GM23338 (cell line): ENCODE measurements at regions not wholly inside any gene's neighbourhood (a gene's known extent, or its start where the extent isn't known, plus 50 kb on each side); places are given as distances from the start of the nearest gene placed in this dataset.

ENCODE experiments used
- ATAC-seq: fragments of 200-7000 bp; cut with Tn5 transposase; 3 replicates; pipeline ENCODE4 v1.9.1; 2020
- DNase-seq: peaks from one replicate; pipeline ENCODE4 v3.0.0-alpha.2; 2015; ENCODE audit warnings: low spot score
- H2AFZ ChIP-seq: fragments of 200-600 bp; sonication (generic); 2 replicates; pipeline ENCODE4 v1.8.0; 2016; ENCODE audit warnings: antibody characterized with exemption, mild to moderate bottlenecking, moderate library complexity
- H3F3A ChIP-seq: fragments of 200-600 bp; sonication (generic); replicated peaks from 2 replicates; pipeline ENCODE4 v1.8.0; 2017; ENCODE audit warnings: antibody characterized with exemption, mixed run types, low read depth
- H3K27ac ChIP-seq: fragments of 200-600 bp; sonication (generic); 2 replicates; pipeline ENCODE4 v1.6.1; 2016; ENCODE audit warnings: low read depth
- H3K27me3 ChIP-seq: fragments of 200-600 bp; sonication (generic); 2 replicates; pipeline ENCODE4 v1.8.0; 2016; ENCODE audit warnings: mild to moderate bottlenecking, mixed run types, moderate library complexity; ENCODE audit not compliant: insufficient read depth
- H3K36me3 ChIP-seq: fragments of 200-600 bp; sonication (generic); 2 replicates; pipeline ENCODE4 v1.8.0; 2016; ENCODE audit warnings: mild to moderate bottlenecking; ENCODE audit not compliant: insufficient read depth
- H3K4me1 ChIP-seq: fragments of 200-600 bp; sonication (generic); 2 replicates; pipeline ENCODE4 v1.8.0; 2016; ENCODE audit warnings: mild to moderate bottlenecking, moderate library complexity; ENCODE audit not compliant: insufficient read depth
- H3K4me2 ChIP-seq: fragments of 200-600 bp; sonication (generic); 2 replicates; pipeline ENCODE4 v1.7.1; 2017; ENCODE audit warnings: mixed run types
- H3K4me3 ChIP-seq: fragments of 200-600 bp; sonication (generic); 2 replicates; pipeline ENCODE4 v1.6.1; 2016; ENCODE audit warnings: mixed run types
- H3K79me2 ChIP-seq: fragments of 200-600 bp; sonication (generic); replicated peaks from 2 replicates; pipeline ENCODE4 v1.8.0; 2017; ENCODE audit warnings: mild to moderate bottlenecking; ENCODE audit not compliant: insufficient read depth
- H3K9me2 ChIP-seq: fragments of 200-600 bp; sonication (generic); 2 replicates; pipeline ENCODE4 v1.8.0; 2017; ENCODE audit not compliant: insufficient read depth
- H4K20me1 ChIP-seq: fragments of 200-600 bp; sonication (generic); replicated peaks from 2 replicates; pipeline ENCODE4 v1.8.0; 2017; ENCODE audit warnings: mild to moderate bottlenecking; ENCODE audit not compliant: insufficient read depth
- H3K27ac Mint-ChIP-seq: 2 replicates; pipeline ENCODE4 v1.8.0; 2020; ENCODE audit warnings: inconsistent platforms, mild to moderate bottlenecking, moderate library complexity, mixed read lengths
- H3K27me3 Mint-ChIP-seq: 3 replicates; pipeline ENCODE4 v1.8.0; 2022; ENCODE audit warnings: low read depth, mild to moderate bottlenecking, moderate library complexity, mixed read lengths, inconsistent platforms; ENCODE audit not compliant: insufficient read depth, poor library complexity
- H3K36me3 Mint-ChIP-seq: 3 replicates; pipeline ENCODE4 v1.8.0; 2021; ENCODE audit warnings: low read depth, mild to moderate bottlenecking, inconsistent platforms, moderate library complexity, mixed read lengths
- H3K4me1 Mint-ChIP-seq: 3 replicates; pipeline ENCODE4 v1.8.0; 2020; ENCODE audit warnings: mild to moderate bottlenecking, inconsistent platforms, mixed read lengths
- H3K4me3 Mint-ChIP-seq: 3 replicates; pipeline ENCODE4 v1.8.0; 2021; ENCODE audit warnings: moderate library complexity, mild to moderate bottlenecking, inconsistent platforms, mixed read lengths
- H3K9me3 Mint-ChIP-seq: 3 replicates; pipeline ENCODE4 v1.8.0; 2020; ENCODE audit warnings: moderate library complexity, mild to moderate bottlenecking, inconsistent platforms, mixed read lengths
- CREB1 ChIP-seq: fragments of 250-450 bp; sonication (Bioruptor Pico); IDR thresholded peaks from 2 replicates; pipeline ENCODE4 v1.5.0; 2020; ENCODE audit warnings: low read depth, mild to moderate bottlenecking, moderate library complexity
- CTCF ChIP-seq, 2 experiments: fragments of 200-600 bp in 1 of 2; sonication (generic) in 1 of 2; conservative IDR thresholded peaks; 2 replicates each; pipeline versions ENCODE4 v1.5.1 to v1.6.1; 2016 to 2017; ENCODE audit warnings: antibody characterized with exemption in 2 of 2, low read depth in 2 of 2, mild to moderate bottlenecking in 2 of 2, moderate library complexity in 1 of 2
- EZH2 ChIP-seq: fragments of 200-600 bp; sonication (generic); IDR thresholded peaks from one replicate; pipeline ENCODE4 v1.8.0; 2017; ENCODE audit warnings: antibody characterized with exemption, mild to moderate bottlenecking, low read depth; ENCODE audit not compliant: unreplicated experiment
- JUNB ChIP-seq: IDR thresholded peaks from one replicate; pipeline ENCODE4 v1.6.1; 2016; ENCODE audit warnings: antibody characterized with exemption; ENCODE audit not compliant: unreplicated experiment
- POLR2AphosphoS5 ChIP-seq: IDR thresholded peaks from 2 replicates; pipeline ENCODE4 v1.6.1; 2016; ENCODE audit warnings: antibody characterized with exemption, low read depth
- REST ChIP-seq: IDR thresholded peaks from one replicate; pipeline ENCODE4 v1.6.1; 2018; ENCODE audit warnings: antibody characterized with exemption; ENCODE audit not compliant: unreplicated experiment
- STAT1 ChIP-seq: IDR thresholded peaks from one replicate; pipeline ENCODE4 v1.6.1; 2016; ENCODE audit warnings: antibody characterized with exemption; ENCODE audit not compliant: unreplicated experiment
- ZNF114 ChIP-seq: fragments of 250-450 bp; sonication (Bioruptor Pico); IDR thresholded peaks from 2 replicates; pipeline ENCODE4 v1.5.0; 2020; ENCODE audit warnings: mild to moderate bottlenecking, moderate library complexity
- ZNF331 ChIP-seq: fragments of 250-450 bp; sonication (Bioruptor Pico); IDR thresholded peaks from 2 replicates; pipeline ENCODE4 v1.5.0; 2020; ENCODE audit warnings: low read depth, mild to moderate bottlenecking, moderate library complexity
- ZNF462 ChIP-seq: fragments of 250-450 bp; sonication (Bioruptor Pico); IDR thresholded peaks from 2 replicates; pipeline ENCODE4 v1.5.0; 2020; ENCODE audit warnings: mild to moderate bottlenecking, moderate library complexity

DNA sequence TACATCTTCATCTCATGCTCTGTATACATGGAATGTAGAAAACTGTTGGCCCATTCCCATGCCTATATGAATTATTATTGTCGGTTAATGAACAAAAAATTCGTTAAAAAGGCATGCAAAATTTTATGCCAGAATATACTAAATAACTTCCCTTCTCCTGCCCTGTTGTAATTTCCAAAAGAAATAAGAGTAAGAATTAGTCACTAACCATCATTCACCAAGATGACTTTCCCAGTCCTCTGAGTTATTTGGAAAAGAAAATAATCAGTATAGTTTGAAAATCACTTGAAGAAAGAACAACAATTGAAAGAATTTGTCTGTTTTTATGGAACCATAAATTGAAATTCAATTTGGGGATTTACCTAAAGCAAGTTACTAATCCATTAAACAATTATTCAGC lies 1149.1 kb upstream of the RAG2 start:
- Histone ChIP-seq H3K36me3 (no peaks in the 10 kb centered on the region; the same call in 1 of the 2 replicates), H3F3A (no peaks in the 10 kb centered on the region), H3K27me3 (no peaks in the 10 kb centered on the region), H3K4me3 (no peak overlapping the region), H3K4me2 (no peak overlapping the region), H3K27ac (no peak overlapping the region), H3K4me1 (no peaks in the 10 kb centered on the region), H3K9me2 (no peaks in the 10 kb centered on the region; the same call in 1 of the 2 replicates), H3K79me2 (no peaks in the 10 kb centered on the region), H4K20me1 (no peaks in the 10 kb centered on the region), H2AFZ (no peak overlapping the region)
- peaks cover 20% of the 10 kb centered on the region for H3K9me3 Mint-ChIP-seq
- H3K27me3 Mint-ChIP-seq = peaks cover 2% of the 10 kb centered on the region
- no peaks in the 10 kb centered on the region for H3K4me1 Mint-ChIP-seq
- no peak for TF ChIP-seq POLR2AphosphoS5
- TF ChIP-seq ZNF114 (CRISPR knock-in tag) = no peak
- TF ChIP-seq ZNF462 (CRISPR knock-in tag) = no peak
- no peak for TF ChIP-seq ZNF331 (CRISPR knock-in tag)
- no peak for TF ChIP-seq EZH2
- no peak for TF ChIP-seq STAT1
- TF ChIP-seq CREB1 (CRISPR knock-in tag) = no peak
- no peak for TF ChIP-seq JUNB
- no peak for TF ChIP-seq CTCF (conservative IDR thresholded peaks at IDR 0.05; ENCODE audit: low read depth in 2 of 2)
- TF ChIP-seq REST = no peak
- DNase-seq = no peak
- ATAC-seq = no peak
- H3K4me3 Mint-ChIP-seq = no peak overlapping the region
- peaks cover 4% of the 10 kb centered on the region; the same call in 1 of the 3 replicates for H3K36me3 Mint-ChIP-seq
- no peak overlapping the region for H3K27ac Mint-ChIP-seq
